A549 (cell line): ENCODE measurements at regions not wholly inside any gene's neighbourhood (a gene's known extent, or its start where the extent isn't known, plus 50 kb on each side); places are given as distances from the start of the nearest gene placed in this dataset.

ENCODE experiments used
- ATAC-seq, 2 experiments: fragments of 200-7000 bp in 1 of 2; fragments of >200 bp in 1 of 2; cut with Nextera tagmentation in 1 of 2; cut with Tn5 transposase in 1 of 2; 3 replicates each; pipeline versions ENCODE4 v1.8.0 to v1.9.1; 2018 to 2020; ENCODE audit warnings: mild to moderate bottlenecking in 1 of 2, moderate library complexity in 1 of 2
- CTCF ChIA-PET: fragments of 300-600 bp; sonication (Branson Sonifier 250); formaldehyde crosslinking; extraction: SDS; loops from one replicate; lab custom pipeline; 2021; ENCODE audit warnings: antibody characterized with exemption, inconsistent platforms; lab: Yijun Ruan, JAX
- POLR2A ChIA-PET: fragments of 350-600 bp; formaldehyde crosslinking; extraction: SDS; loops from one replicate; lab custom pipeline; 2021; ENCODE audit warnings: antibody characterized with exemption, inconsistent platforms; lab: Yijun Ruan, JAX
- DNase-seq, 2 experiments: peaks; one replicate each; pipeline versions ENCODE4 v3.0.0 to v3.0.0-alpha.2; 2011 to 2016; ENCODE audit warnings: low read depth in 1 of 2, low spot score in 1 of 2
- FAIRE-seq: peaks from 2 replicates; lab custom pipeline; 2011; peaks lifted over from hg19 to GRCh38; lab: Jason Lieb, UNC
- H3K27ac ChIP-seq, 2 experiments: fragments of >200 bp; sonication (Bioruptor Twin); formaldehyde crosslinking; 3 replicates each; pipeline ENCODE4 v1.5.1; 2016 to 2017
- H3K4me1 ChIP-seq: fragments of >200 bp; sonication (Bioruptor Twin); formaldehyde crosslinking; 3 replicates; pipeline ENCODE4 v1.6.1; 2016
- H3K4me2 ChIP-seq: fragments of >200 bp; sonication (Bioruptor Twin); formaldehyde crosslinking; 3 replicates; pipeline ENCODE4 v1.6.1; 2016
- H3K4me3 ChIP-seq: fragments of >200 bp; sonication (Bioruptor Twin); formaldehyde crosslinking; 3 replicates; pipeline ENCODE4 v1.5.1; 2016
- H3K9me3 ChIP-seq: fragments of >200 bp; sonication (Bioruptor Twin); formaldehyde crosslinking; 3 replicates; pipeline ENCODE4 v1.6.1; 2016
- CEBPB ChIP-seq, 2 experiments: fragments of >200 bp in 1 of 2; sonication (Bioruptor Twin) in 1 of 2; formaldehyde crosslinking in 1 of 2; IDR thresholded peaks; 2 replicates each; pipeline ENCODE4 v1.6.1; 2012 to 2016
- CHD2 ChIP-seq: fragments of 150-350 bp; IDR thresholded peaks from 2 replicates; pipeline ENCODE4 v1.6.1; 2014; ENCODE audit warnings: low read length; ENCODE audit not compliant: partially characterized antibody
- E2F6 ChIP-seq: IDR thresholded peaks from 2 replicates; pipeline ENCODE4 v1.6.1; 2012; ENCODE audit warnings: low read depth, borderline replicate concordance
- EHMT2 ChIP-seq: fragments of 200-600 bp; sonication (generic); IDR thresholded peaks from 2 replicates; pipeline ENCODE4 v1.6.1; 2016; ENCODE audit warnings: antibody characterized with exemption, low read depth, mild to moderate bottlenecking, moderate library complexity
- EP300 ChIP-seq, 2 experiments: fragments of >200 bp; sonication (Bioruptor Twin); formaldehyde crosslinking; IDR thresholded peaks; 2 replicates in 1 of 2; 3 replicates in 1 of 2; pipeline ENCODE4 v1.6.1; 2016 to 2017
- FOSB ChIP-seq: fragments of 250-450 bp; sonication (Bioruptor Pico); IDR thresholded peaks from 2 replicates; pipeline ENCODE4 v1.5.0; 2020; ENCODE audit warnings: mild to moderate bottlenecking, moderate library complexity
- HMGXB4 ChIP-seq: fragments of 250-450 bp; sonication (Bioruptor Pico); IDR thresholded peaks from 2 replicates; pipeline ENCODE4 v1.5.0; 2021; ENCODE audit warnings: mild to moderate bottlenecking, moderate library complexity, borderline replicate concordance
- HOXB13 ChIP-seq: fragments of 250-450 bp; sonication (Bioruptor Pico); IDR thresholded peaks from 2 replicates; pipeline ENCODE4 v1.5.0; 2020; ENCODE audit warnings: low read depth, mild to moderate bottlenecking, moderate library complexity
- HOXB5 ChIP-seq: fragments of 250-450 bp; sonication (Bioruptor Pico); IDR thresholded peaks from 2 replicates; pipeline ENCODE4 v1.5.0; 2020; ENCODE audit warnings: mild to moderate bottlenecking, moderate library complexity
- JUN ChIP-seq, 2 experiments: fragments of >200 bp; sonication (Bioruptor Twin); formaldehyde crosslinking; IDR thresholded peaks; 2 replicates in 1 of 2; 3 replicates in 1 of 2; pipeline ENCODE4 v1.6.1; 2016 to 2017
- JUNB ChIP-seq: fragments of >200 bp; sonication (Bioruptor Twin); formaldehyde crosslinking; IDR thresholded peaks from 2 replicates; pipeline ENCODE4 v1.6.1; 2016
- MAFK ChIP-seq: fragments of 450-650 bp; IDR thresholded peaks from 2 replicates; pipeline ENCODE4 v1.6.1; 2014; ENCODE audit not compliant: partially characterized antibody
- NFE2L2 ChIP-seq: fragments of 150-350 bp; conservative IDR thresholded peaks from 2 replicates; pipeline ENCODE4 v1.6.1; 2014; ENCODE audit warnings: low read length
- NPAS2 ChIP-seq: fragments of 250-450 bp; sonication (Bioruptor Pico); IDR thresholded peaks from 2 replicates; pipeline ENCODE4 v1.8.0; 2022; ENCODE audit warnings: mild to moderate bottlenecking, moderate library complexity, borderline replicate concordance
- NR3C1 ChIP-seq: fragments of >200 bp; sonication (Bioruptor Twin); formaldehyde crosslinking; IDR thresholded peaks from 3 replicates; pipeline ENCODE4 v1.6.1; 2017
- PHF8 ChIP-seq: fragments of 200-600 bp; sonication (generic); IDR thresholded peaks from 2 replicates; pipeline ENCODE4 v1.6.1; 2016; ENCODE audit warnings: low read depth, mild to moderate bottlenecking, antibody characterized with exemption, moderate library complexity, borderline replicate concordance
- POLR2A ChIP-seq: IDR thresholded peaks from 2 replicates; pipeline ENCODE4 v1.6.1; 2012; ENCODE audit warnings: mild to moderate bottlenecking, low read length
- POLR2AphosphoS2 ChIP-seq: conservative IDR thresholded peaks from 2 replicates; pipeline ENCODE4 v1.6.1; 2012; ENCODE audit warnings: low read length, improper control_type of control experiment, inconsistent platforms
- RAD21 ChIP-seq, 2 experiments: fragments of >200 bp in 1 of 2; sonication (Bioruptor Twin) in 1 of 2; formaldehyde crosslinking in 1 of 2; IDR thresholded peaks in 1 of 2; conservative IDR thresholded peaks in 1 of 2; 2 replicates in 1 of 2; 3 replicates in 1 of 2; pipeline ENCODE4 v1.6.1; 2012 to 2018; ENCODE audit warnings: inconsistent platforms in 1 of 2
- RARB ChIP-seq: fragments of 250-450 bp; sonication (Bioruptor Pico); IDR thresholded peaks from 2 replicates; pipeline ENCODE4 v1.8.0; 2021; ENCODE audit warnings: mild to moderate bottlenecking, moderate library complexity
- RFX5 ChIP-seq: fragments of 450-650 bp; IDR thresholded peaks from 2 replicates; pipeline ENCODE4 v1.7.1; 2014; ENCODE audit warnings: antibody characterized with exemption, mild to moderate bottlenecking, moderate library complexity
- RNF2 ChIP-seq: fragments of 200-600 bp; sonication (generic); IDR thresholded peaks from 2 replicates; pipeline ENCODE4 v1.6.1; 2016; ENCODE audit warnings: low read depth, mild to moderate bottlenecking, antibody characterized with exemption, moderate library complexity, borderline replicate concordance
- SREBF2 ChIP-seq: fragments of 450-650 bp; IDR thresholded peaks from 2 replicates; pipeline ENCODE4 v1.6.1; 2014; ENCODE audit warnings: mild to moderate bottlenecking, moderate library complexity
- TFCP2L1 ChIP-seq: fragments of 250-450 bp; sonication (Bioruptor Pico); IDR thresholded peaks from 2 replicates; pipeline ENCODE4 v1.5.0; 2021; ENCODE audit warnings: mild to moderate bottlenecking
- TP53 ChIP-seq: fragments of 250-450 bp; sonication (Bioruptor Pico); IDR thresholded peaks from 2 replicates; pipeline ENCODE4 v1.5.0; 2021; ENCODE audit warnings: mild to moderate bottlenecking, moderate library complexity
- ZC3H11A ChIP-seq: fragments of 450-650 bp; IDR thresholded peaks from 2 replicates; pipeline ENCODE4 v1.6.1; 2014; ENCODE audit warnings: antibody characterized with exemption, mild to moderate bottlenecking
- ZNF302 ChIP-seq: fragments of 250-450 bp; sonication (Bioruptor Pico); IDR thresholded peaks from 2 replicates; pipeline ENCODE4 v1.9.0; 2021; ENCODE audit warnings: inconsistent platforms, mild to moderate bottlenecking, moderate library complexity
- ZSCAN20 ChIP-seq: fragments of 250-450 bp; sonication (Bioruptor Pico); IDR thresholded peaks from 2 replicates; pipeline ENCODE4 v1.8.0; 2022; ENCODE audit warnings: mild to moderate bottlenecking, moderate library complexity
- WGBS: methylation state at CpG from one replicate; pipeline ENCODE4 v1.1.6; 2017; ENCODE audit errors: missing lambda C conversion rate; 5-methylcytosine and 5-hydroxymethylcytosine counted together
- TF ChIP-seq, protein P1 (sequence below): fragments of >200 bp; sonication (Bioruptor Twin); formaldehyde crosslinking; IDR thresholded peaks from 3 replicates; pipeline ENCODE4 v1.5.1; 2016

DNA sequence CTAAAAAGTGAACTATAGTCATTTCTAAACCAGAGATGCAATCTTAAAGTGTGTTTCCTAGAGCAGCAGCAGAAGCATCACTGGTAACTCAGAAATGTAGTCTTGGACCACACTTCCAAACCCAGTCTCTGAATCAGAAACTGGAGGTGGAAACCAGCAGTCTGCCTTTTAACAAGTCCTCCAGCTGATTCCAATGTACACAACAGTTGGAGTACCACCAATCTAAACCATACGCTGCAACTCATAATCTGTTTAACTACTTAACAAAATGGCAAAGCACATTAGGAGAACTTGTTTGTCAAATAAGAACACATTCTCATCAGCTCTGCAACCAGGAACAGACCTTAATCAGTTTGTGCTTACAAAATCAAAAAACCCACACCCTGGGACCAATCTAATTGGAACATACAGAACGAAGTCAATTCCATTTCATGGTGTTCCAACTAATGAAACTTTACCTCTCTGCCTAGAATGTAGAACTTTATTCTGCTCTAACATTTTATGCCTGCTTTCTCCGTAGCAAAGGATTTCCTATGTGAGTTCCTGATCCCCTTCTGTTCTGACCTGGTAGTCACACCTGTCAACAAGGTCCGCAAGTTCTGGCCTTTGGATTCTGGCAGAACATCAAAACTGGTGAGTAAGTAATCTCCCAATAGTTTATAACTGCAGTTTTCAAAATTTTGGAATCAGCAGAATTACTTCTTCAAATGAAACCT lies 390.4 kb downstream of the HTR1B start:
- Histone ChIP-seq H3K9me3 (no peaks in the 10 kb centered on the region), H3K4me1 (no peaks in the 10 kb centered on the region), H3K4me2 (no peak overlapping the region), H3K4me3 (no peak overlapping the region), H3K27ac (no peak overlapping the region)
- POLR2A ChIA-PET: no interaction called here
- TF ChIP-seq CEBPB (IDR thresholded peaks at IDR 0.05) (no peak), SREBF2 (no peak), RNF2 (no peak), POLR2A (no peak), NR3C1 (no peak), MAFK (no peak), JUNB (no peak)
- CTCF ChIA-PET: interaction anchor here (0.8 kb wide), 1 partner anchor 21 kb away, joined by 3 read pairs; no protein-coding TSS in a partner anchor
- DNase-seq (no peak), FAIRE-seq (no peak), ATAC-seq (no peak)
- 41% methylated on average over 4 of the region's 4 CpGs for WGBS

- H3K4me2 ChIP-seq: no peak overlapping the region
- no peaks in the 10 kb centered on the region for H3K9me3 ChIP-seq
- TF ChIP-seq TP53 (CRISPR knock-in tag) (no peak), ZSCAN20 (CRISPR knock-in tag) (no peak), RAD21 (conservative IDR thresholded peaks at IDR 0.05 in 1 of 2, IDR thresholded peaks at IDR 0.05 in 1 of 2) (no peak), E2F6 (no peak), FOSB (no peak), ZNF302 (CRISPR knock-in tag) (no peak), PHF8 (no peak), RARB (no peak), HOXB5 (no peak), HOXB13 (CRISPR knock-in tag) (no peak)
- TF ChIP-seq, all 56 proteins: peak for 0
- POLR2A ChIA-PET: no interaction called here
- no peak overlapping the region for H3K27ac ChIP-seq
- H3K4me3 ChIP-seq: no peak overlapping the region
- CTCF ChIA-PET: no interaction called here
- WGBS: 17% methylated on average over 1 of the region's 4 CpGs
- FAIRE-seq: no peak
- H3K4me1 ChIP-seq: no peaks in the 10 kb centered on the region
- DNase-seq: no peak
- no peak for ATAC-seq
These were observed 399.8 kb downstream of the HTR1B start for GRCh38 chr6:77063494-77063893.

DNA sequence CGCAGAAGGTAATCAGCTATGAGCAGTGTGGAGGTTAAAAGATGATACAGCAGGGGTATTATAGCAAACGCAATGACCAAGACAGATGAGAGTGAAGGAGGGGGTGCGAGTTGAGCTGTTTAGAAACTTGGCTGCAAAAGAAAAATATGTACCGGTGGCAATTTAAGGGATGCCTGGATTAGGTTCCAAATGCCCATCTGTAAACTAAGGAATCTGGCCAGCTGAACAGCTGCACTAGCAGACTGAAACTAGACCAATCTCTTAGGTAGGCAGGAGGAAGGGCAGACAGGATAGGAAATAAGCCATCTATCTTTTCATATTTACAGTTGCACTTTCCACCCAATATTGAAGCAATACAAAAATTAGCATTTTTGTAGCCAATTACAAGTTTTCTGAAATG lies 407.6 kb downstream of the HTR1B start:
- no peaks in the 10 kb centered on the region for H3K4me1 ChIP-seq
- TF ChIP-seq RARB (no peak), CHD2 (no peak), RFX5 (no peak), ZSCAN20 (CRISPR knock-in tag) (no peak), TFCP2L1 (CRISPR knock-in tag) (no peak), HOXB13 (CRISPR knock-in tag) (no peak), EP300 (IDR thresholded peaks at IDR 0.05) (no peak), EHMT2 (no peak), JUNB (no peak), ZC3H11A (no peak), POLR2AphosphoS2 (no peak), PHF8 (no peak), NPAS2 (CRISPR knock-in tag) (no peak), NFE2L2 (no peak), HMGXB4 (CRISPR knock-in tag) (no peak), JUN (IDR thresholded peaks at IDR 0.05) (no peak)
- TF ChIP-seq, protein P1, sequence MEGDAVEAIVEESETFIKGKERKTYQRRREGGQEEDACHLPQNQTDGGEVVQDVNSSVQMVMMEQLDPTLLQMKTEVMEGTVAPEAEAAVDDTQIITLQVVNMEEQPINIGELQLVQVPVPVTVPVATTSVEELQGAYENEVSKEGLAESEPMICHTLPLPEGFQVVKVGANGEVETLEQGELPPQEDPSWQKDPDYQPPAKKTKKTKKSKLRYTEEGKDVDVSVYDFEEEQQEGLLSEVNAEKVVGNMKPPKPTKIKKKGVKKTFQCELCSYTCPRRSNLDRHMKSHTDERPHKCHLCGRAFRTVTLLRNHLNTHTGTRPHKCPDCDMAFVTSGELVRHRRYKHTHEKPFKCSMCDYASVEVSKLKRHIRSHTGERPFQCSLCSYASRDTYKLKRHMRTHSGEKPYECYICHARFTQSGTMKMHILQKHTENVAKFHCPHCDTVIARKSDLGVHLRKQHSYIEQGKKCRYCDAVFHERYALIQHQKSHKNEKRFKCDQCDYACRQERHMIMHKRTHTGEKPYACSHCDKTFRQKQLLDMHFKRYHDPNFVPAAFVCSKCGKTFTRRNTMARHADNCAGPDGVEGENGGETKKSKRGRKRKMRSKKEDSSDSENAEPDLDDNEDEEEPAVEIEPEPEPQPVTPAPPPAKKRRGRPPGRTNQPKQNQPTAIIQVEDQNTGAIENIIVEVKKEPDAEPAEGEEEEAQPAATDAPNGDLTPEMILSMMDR: no peak
- no peak overlapping the region for H3K4me3 ChIP-seq
- no peaks in the 10 kb centered on the region for H3K9me3 ChIP-seq
- H3K27ac ChIP-seq: no peak overlapping the region
- FAIRE-seq (no peak), ATAC-seq (no peak), DNase-seq (no peak)
- ChIA-PET POLR2A (no interaction called here), CTCF (no interaction called here)
- 12% methylated on average over 4 of the region's 4 CpGs for WGBS
- no peak overlapping the region for H3K4me2 ChIP-seq
